GM12865 (cell line): ENCODE measurements at regions not wholly inside any gene's neighbourhood (a gene's known extent, or its start where the extent isn't known, plus 50 kb on each side); places are given as distances from the start of the nearest gene placed in this dataset.

ENCODE experiments used
- DNase-seq: peaks from one replicate; pipeline ENCODE4 v3.0.0; 2010; ENCODE audit warnings: low read depth
- H3K4me3 ChIP-seq: 2 replicates; pipeline ENCODE4 v1.5.1; 2011; ENCODE audit warnings: mild to moderate bottlenecking, low read depth, low read length, control low read depth
- CTCF ChIP-seq: IDR thresholded peaks from 2 replicates; pipeline ENCODE4 v1.5.1; 2011; ENCODE audit warnings: low read length, control low read depth, low read depth, inconsistent platforms; ENCODE audit not compliant: insufficient read depth; ENCODE audit errors: missing control alignments

GRCh38 chr11:36792996-36793914, 195.2 kb upstream of the RAG2 start:
- H3K4me3 ChIP-seq, result no peak overlapping the region
- TF ChIP-seq CTCF, result no peak
- no peak for DNase-seq

GRCh38 chr11:36791957-36792356, 193.9 kb upstream of the RAG2 start:
- no peak overlapping the region for H3K4me3 ChIP-seq
- DNase-seq, result no peak
- TF ChIP-seq CTCF, result no peak

- no peak for TF ChIP-seq CTCF
- no peak overlapping the region for H3K4me3 ChIP-seq
- DNase-seq, result no peak
Measured at GRCh38 chr11:36790526-36790925, 192.5 kb upstream of the RAG2 start.

- no peak for TF ChIP-seq CTCF
- no peak overlapping the region for H3K4me3 ChIP-seq
- DNase-seq, result no peak
Measured at GRCh38 chr11:36783808-36784207, 185.8 kb upstream of the RAG2 start.

GRCh38 chr11:36779791-36780190, 181.8 kb upstream of the RAG2 start:
- no peak for TF ChIP-seq CTCF
- no peak overlapping the region for H3K4me3 ChIP-seq
- no peak for DNase-seq

GRCh38 chr11:36777311-36777710, 179.3 kb upstream of the RAG2 start:
- TF ChIP-seq CTCF, result no peak
- no peak for DNase-seq

GRCh38 chr11:36775756-36776155, 177.7 kb upstream of the RAG2 start:
- no peak for DNase-seq
- TF ChIP-seq CTCF, result no peak
- H3K4me3 ChIP-seq, result no peak overlapping the region

More at GRCh38 chr11:36777311-36777710, 179.3 kb upstream of the RAG2 start:
- H3K4me3 ChIP-seq, result no peak overlapping the region
